ENCODE measurements at regions not wholly inside any gene's neighbourhood (a gene's known extent, or its start where the extent isn't known, plus 50 kb on each side); places are given as distances from the start of the nearest gene placed in this dataset.

GRCh38 chr21:41678016-41678923 is 88.6 kb downstream of the RIPK4 start:
- H3K27ac ChIP-seq (ENCODE audit: extremely low read length, insufficient read depth, low read length): peak overlapping the region; percentile 69
- no peak overlapping the region for H2AFZ ChIP-seq (ENCODE audit: low read length)
- intact Hi-C loops (cut with micrococcal nuclease; ENCODE audit: unreplicated experiment) (loop anchor here (2.0 kb wide), 2 partner anchors 35 to 91 kb away; no protein-coding TSS in a partner anchor), in situ Hi-C loops (cut with HindIII; ENCODE audit: extremely low pct_ligation_motif_present, low pct_unique_long_range_greater_than_20kb) (no loop called here)
- BruUV-seq (replicated peaks): TSS peak; percentile 68
- H3K27me3 ChIP-seq (ENCODE audit: control insufficient read depth in 1 of 2, insufficient read depth in 2 of 2, low read length in 2 of 2): peaks cover 2 to 26% of the 10 kb centered on the region in 2 experiments; a peak in 4 of 5 replicates
- FAIRE-seq (peak; percentile 32), DNase-seq (ENCODE audit: low spot score) (peak; percentile 89), ATAC-seq (peak; percentile 61)
- H3K9me3 ChIP-seq (ENCODE audit: low read length): no peaks in the 10 kb centered on the region
- peak overlapping the region; percentile 78 for H3K9ac ChIP-seq (ENCODE audit: insufficient read depth, low read depth, low read length)
- no peaks in the 10 kb centered on the region for H4K20me1 ChIP-seq (ENCODE audit: insufficient read depth, low read length)
- no peaks in the 10 kb centered on the region for H3K79me2 ChIP-seq (ENCODE audit: insufficient read depth, low read length)
- H3K4me3 ChIP-seq (replicated peaks in 1 of 3; ENCODE audit: insufficient read depth in 1 of 3, low read depth in 2 of 3, low read length in 3 of 3): peak overlapping the region; percentile 38 to 70 (median 40); a peak in 5 of 6 replicates
- H3K36me3 ChIP-seq (replicated peaks in 1 of 2; ENCODE audit: control insufficient read depth in 1 of 2, insufficient read depth in 2 of 2, low read length in 2 of 2): no peaks in the 10 kb centered on the region
- POLR2A ChIA-PET: interaction anchor here (0.8 to 2.5 kb wide), 12 partner anchors 9 to 100 kb away, joined by 3 to 20 read pairs (median 5); partner anchors contain the start of gene RIPK4
- CTCF ChIA-PET (ENCODE audit: low intra/inter-chr PET ratio, low total read pairs): no interaction called here
- 4% methylated on average over 13 of the region's 17 CpGs for WGBS (ENCODE audit: low lambda C conversion rate)
- peak overlapping the region; percentile 96 for H3K4me2 ChIP-seq (ENCODE audit: low read depth, low read length)
- H3K4me1 ChIP-seq (ENCODE audit: insufficient read depth, low read length): peaks cover 45% of the 10 kb centered on the region
- TF ChIP-seq BCL6 (CRISPR knock-in tag; IDR thresholded peaks at IDR 0.05) (peak; percentile 56; the same call in 1 of the 2 replicates), ZFP82 (CRISPR knock-in tag; IDR thresholded peaks at IDR 0.05; ENCODE audit: borderline replicate concordance) (no peak), FOXP1 (IDR thresholded peaks at IDR 0.05) (no peak), FOXP1 (CRISPR knock-in tag; IDR thresholded peaks at IDR 0.05) (peak; percentile 25; the same call in 1 of the 2 replicates), ZMAT3 (CRISPR knock-in tag; conservative IDR thresholded peaks at IDR 0.05) (no peak; the same call in 1 of the 2 replicates), ZNF691 (CRISPR knock-in tag; IDR thresholded peaks at IDR 0.05; ENCODE audit: borderline replicate concordance, low read depth) (peak; percentile 45; the same call in 1 of the 2 replicates), ZNF354B (CRISPR knock-in tag; IDR thresholded peaks at IDR 0.05) (no peak), PRDM10 (CRISPR knock-in tag; IDR thresholded peaks at IDR 0.05; ENCODE audit: low read depth) (no peak), DR1 (CRISPR knock-in tag; IDR thresholded peaks at IDR 0.05) (no peak), PHB2 (IDR thresholded peaks at IDR 0.05; ENCODE audit: partially characterized antibody) (no peak), ZNF615 (CRISPR knock-in tag; IDR thresholded peaks at IDR 0.05; ENCODE audit: borderline replicate concordance) (no peak), RCOR2 (CRISPR knock-in tag; IDR thresholded peaks at IDR 0.05) (no peak), MBD4 (IDR thresholded peaks at IDR 0.05; ENCODE audit: borderline replicate concordance, low read length) (no peak), MED1 (CRISPR knock-in tag; IDR thresholded peaks at IDR 0.05) (peak; percentile 31; the same call in 1 of the 2 replicates)
- TF ChIP-seq, protein P1, sequence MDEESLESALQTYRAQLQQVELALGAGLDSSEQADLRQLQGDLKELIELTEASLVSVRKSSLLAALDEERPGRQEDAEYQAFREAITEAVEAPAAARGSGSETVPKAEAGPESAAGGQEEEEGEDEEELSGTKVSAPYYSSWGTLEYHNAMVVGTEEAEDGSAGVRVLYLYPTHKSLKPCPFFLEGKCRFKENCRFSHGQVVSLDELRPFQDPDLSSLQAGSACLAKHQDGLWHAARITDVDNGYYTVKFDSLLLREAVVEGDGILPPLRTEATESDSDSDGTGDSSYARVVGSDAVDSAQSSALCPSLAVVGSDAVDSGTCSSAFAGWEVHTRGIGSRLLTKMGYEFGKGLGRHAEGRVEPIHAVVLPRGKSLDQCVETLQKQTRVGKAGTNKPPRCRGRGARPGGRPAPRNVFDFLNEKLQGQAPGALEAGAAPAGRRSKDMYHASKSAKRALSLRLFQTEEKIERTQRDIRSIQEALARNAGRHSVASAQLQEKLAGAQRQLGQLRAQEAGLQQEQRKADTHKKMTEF (CRISPR knock-in tag; IDR thresholded peaks at IDR 0.05): peak; percentile 11; the same call in 1 of the 2 replicates

Measured in HepG2 (cell line).